Globus pallidus (tissue), 1 donor: ENCODE measurements at regions not wholly inside any gene's neighbourhood (a gene's known extent, or its start where the extent isn't known, plus 50 kb on each side); places are given as distances from the start of the nearest gene placed in this dataset.

Experiments
- DNase-seq: peaks from one replicate; pipeline ENCODE4 v3.0.0-alpha.2; 2015; ENCODE audit warnings: low spot score

DNA sequence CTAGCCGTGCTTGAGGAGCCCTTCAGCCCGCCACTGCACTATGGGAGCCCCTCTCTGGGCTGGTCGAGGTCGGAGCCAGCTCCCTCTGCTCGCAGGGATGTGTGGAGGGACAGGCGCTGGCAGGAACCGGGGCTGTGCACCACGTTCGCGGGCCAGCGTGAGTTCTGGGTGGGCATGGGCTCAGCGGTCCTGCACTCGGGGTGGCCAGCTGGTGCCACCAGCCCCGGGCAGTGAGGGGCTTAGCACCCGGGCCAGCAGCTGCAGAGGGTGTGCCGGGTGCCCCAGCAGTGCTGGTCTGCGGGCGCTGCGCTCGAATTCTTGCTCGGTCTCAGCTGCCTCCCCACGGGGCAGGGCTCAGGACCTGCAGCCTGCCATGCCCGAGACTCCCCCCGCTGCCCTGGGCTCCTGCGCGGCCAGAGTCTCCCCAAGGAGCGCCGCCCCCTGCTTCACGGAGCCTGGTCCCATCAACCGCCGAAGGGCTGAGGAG lies 90.8 kb upstream of the NRG3 start:
- no peak for DNase-seq

DNA sequence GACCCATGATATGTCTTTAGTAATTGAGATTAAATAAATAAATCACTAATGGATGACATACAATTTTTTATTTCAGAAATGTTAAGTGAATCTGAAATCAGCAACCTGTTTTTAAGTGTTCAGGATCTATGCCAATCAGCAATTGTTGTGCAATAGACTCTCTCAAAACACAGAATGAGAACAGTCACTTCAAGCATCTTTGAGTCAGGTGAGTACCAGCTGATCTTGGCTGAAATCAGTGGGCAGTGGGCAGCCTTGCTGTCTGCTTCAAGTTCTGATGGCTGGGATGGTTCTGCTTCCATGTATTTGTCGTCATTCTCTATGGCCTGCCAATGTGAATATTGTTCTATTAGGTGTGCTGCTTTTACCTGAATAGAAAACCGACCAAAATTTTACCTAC lies 82.3 kb upstream of the NRG3 start:
- DNase-seq, result no peak

GRCh38 chr10:81806842-81807241 lies 68.2 kb upstream of the NRG3 start:
- no peak for DNase-seq

GRCh38 chr10:81814842-81815241 lies 60.2 kb upstream of the NRG3 start:
- no peak for DNase-seq

- no peak for DNase-seq
These were observed 57.3 kb upstream of the NRG3 start for GRCh38 chr10:81817596-81818170.

DNA sequence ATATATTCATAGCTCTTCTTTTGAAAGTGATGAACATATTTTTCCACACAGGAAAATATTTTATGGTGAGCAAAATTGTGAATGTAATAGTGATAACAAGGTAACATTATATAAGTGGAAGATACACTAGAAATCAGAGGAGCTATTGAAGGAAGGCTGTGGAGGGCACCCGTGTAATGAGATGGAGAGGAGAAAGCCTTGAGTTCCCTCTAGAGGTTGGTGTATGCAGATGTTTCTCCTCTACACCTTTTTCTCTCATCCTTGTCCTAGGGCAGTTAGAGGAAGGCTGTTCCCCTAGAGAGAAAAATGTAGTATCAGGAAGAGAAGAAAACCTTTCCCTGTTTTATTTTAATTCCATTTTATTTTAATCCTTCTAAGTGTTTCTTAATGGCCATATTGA lies 54.6 kb upstream of the NRG3 start:
- DNase-seq, result no peak
